ENCODE measurements at regions not wholly inside any gene's neighbourhood (a gene's known extent, or its start where the extent isn't known, plus 50 kb on each side); places are given as distances from the start of the nearest gene placed in this dataset.

DNA sequence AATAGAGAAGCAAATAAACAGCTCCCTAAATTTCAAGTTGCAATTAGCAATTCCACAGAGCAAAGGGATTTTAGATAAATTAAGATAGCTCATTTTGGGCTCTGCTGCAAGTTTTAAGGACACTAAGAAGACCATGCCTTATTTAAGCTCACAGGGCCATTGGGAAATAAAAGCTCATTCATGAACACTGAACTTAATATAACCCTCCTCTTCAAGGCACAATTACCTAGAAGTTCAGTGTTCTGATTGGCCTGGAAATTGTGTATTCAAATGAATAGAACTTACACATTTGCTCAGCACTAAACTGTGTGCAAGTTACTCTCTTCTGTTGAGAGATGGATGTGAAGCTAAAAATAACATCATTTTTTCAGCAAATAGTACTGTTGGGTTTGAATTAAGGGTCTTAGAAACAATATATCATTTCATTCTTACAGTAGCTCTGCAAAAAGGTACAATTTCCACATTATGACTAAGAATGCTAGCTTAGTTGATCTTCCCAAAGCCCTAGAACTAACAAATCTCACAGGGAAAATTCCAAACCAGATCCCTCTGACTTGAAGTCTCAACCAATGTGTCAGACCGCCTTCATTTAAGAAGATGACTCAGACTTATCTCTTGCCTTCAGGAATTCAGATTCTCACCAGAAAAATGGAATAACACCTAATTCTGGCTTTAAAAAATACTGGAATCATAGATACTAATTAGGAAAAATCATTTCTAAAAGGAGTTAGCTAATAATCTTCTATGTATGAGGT is 87.4 kb upstream of the LRRC55 start:
- Histone ChIP-seq H3K4me3 (no peak overlapping the region), H3K27me3 (no peaks in the 10 kb centered on the region; the same call in 1 of the 2 replicates), H3K9me3 (no peaks in the 10 kb centered on the region), H3K36me3 (no peaks in the 10 kb centered on the region)
- no peak for DNase-seq

GRCh38 chr11:57095417-57095816 is 86.3 kb upstream of the LRRC55 start:
- Histone ChIP-seq H3K9me3 (no peaks in the 10 kb centered on the region), H3K4me3 (no peak overlapping the region), H3K36me3 (no peaks in the 10 kb centered on the region), H3K27me3 (no peaks in the 10 kb centered on the region; the same call in 1 of the 2 replicates)
- DNase-seq = no peak

DNA sequence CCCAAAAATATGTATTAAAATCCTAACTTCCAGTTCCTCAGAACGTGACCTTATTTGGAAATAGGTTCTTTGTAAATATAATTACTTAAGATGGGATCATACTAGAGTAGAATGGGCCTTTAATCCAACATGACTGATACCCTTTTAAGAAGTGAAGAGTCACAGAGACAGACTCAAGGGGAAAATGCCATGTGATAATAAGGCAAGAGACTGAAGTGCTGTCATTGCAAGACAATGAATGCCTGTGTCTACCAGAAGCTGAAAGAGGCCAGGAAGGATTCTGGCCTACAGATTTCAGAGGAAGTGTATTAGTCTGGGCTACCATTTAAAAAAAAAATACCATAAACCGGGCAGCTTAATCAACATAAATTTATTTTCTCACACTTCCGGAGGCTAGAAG is 85.9 kb upstream of the LRRC55 start:
- no peak for DNase-seq
- no peaks in the 10 kb centered on the region; the same call in 1 of the 2 replicates for H3K27me3 ChIP-seq
- H3K36me3 ChIP-seq = no peaks in the 10 kb centered on the region
- H3K9me3 ChIP-seq = no peaks in the 10 kb centered on the region
- no peak overlapping the region for H3K4me3 ChIP-seq

DNA sequence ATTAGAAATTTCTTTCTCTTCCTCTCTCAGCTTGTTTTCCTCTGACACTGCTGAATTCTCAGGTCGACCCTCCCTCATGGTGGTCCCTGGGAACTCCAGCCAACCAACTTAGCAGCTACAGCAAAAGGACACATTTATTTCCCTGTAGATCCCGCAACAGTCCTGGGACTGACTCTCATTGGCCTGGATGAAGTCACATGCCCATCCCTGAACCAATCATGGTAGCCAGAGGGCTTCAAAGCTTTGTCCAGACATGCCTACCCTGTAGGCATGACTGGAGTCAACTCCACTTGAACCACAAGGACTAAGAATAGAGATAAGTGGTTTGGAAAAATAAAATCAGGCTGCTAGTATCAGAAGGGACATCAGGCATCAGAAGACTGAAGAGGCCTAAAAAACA is 84.6 kb upstream of the LRRC55 start:
- no peaks in the 10 kb centered on the region for H3K9me3 ChIP-seq
- H3K36me3 ChIP-seq = no peaks in the 10 kb centered on the region
- H3K27me3 ChIP-seq = no peaks in the 10 kb centered on the region; the same call in 1 of the 2 replicates
- no peak for DNase-seq
- H3K4me3 ChIP-seq = no peak overlapping the region

DNA sequence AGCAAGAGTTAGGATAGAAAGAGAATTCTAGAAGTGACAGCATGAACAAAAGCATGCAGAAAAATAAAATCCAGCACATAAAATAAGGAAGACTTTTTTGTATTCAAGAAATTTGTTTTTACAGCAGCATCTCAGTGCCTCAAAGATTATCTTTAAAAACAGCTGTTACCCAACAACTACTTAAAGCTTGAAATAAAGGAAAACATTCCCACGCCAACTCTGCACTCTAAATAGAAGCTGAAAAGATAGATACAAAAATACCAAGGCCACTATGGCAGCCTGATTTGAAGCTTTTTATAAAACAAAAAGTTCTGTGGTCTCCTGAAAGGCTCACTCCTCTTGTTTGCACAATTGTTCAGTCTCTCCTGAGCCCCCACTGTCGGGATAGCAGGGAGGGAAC is 83.6 kb upstream of the LRRC55 start:
- no peak overlapping the region for H3K4me3 ChIP-seq
- H3K9me3 ChIP-seq = no peaks in the 10 kb centered on the region
- no peaks in the 10 kb centered on the region; the same call in 1 of the 2 replicates for H3K27me3 ChIP-seq
- DNase-seq = no peak
- no peaks in the 10 kb centered on the region for H3K36me3 ChIP-seq

- no peak for DNase-seq
- Histone ChIP-seq H3K9me3 (no peaks in the 10 kb centered on the region), H3K27me3 (no peaks in the 10 kb centered on the region; the same call in 1 of the 2 replicates), H3K36me3 (no peaks in the 10 kb centered on the region), H3K4me3 (no peak overlapping the region)
Measured at GRCh38 chr11:57100638-57101331, 81.0 kb upstream of the LRRC55 start.

DNA sequence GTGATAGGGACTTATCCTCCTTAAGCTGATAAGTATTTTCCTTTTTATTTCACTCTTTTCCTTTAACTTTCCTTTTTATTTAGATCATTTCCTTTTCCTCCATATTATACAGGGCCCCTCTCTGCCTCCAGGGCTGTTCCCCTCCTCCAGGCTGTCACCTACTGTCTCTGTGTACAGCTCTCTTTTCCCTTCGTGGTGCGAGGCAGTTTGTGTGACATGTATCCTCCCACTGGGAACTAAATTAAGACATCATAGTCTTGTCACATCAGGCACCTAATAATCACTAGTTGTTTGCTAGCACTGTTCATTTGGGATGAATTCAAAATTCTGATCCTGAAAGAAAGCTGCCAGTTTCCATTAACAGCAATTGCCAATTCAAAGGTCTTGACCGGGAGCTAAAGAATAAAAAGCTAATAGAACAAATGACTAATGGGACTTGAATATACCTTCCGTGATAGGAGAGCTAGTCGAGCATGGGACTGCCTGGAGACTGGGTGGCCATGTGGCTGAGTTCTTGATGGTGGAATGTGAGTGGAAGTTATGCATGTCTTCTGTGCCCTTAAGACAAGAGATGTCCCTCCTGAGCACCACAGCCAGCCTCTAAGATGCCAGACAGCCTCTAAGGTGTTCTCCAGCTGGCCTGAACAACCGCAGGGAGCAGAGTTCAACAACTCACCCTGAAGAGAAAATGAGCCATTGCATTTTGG is 77.7 kb upstream of the LRRC55 start:
- Histone ChIP-seq H3K4me3 (no peak overlapping the region), H3K27me3 (no peaks in the 10 kb centered on the region; the same call in 1 of the 2 replicates), H3K36me3 (no peaks in the 10 kb centered on the region), H3K9me3 (no peaks in the 10 kb centered on the region)
- no peak for DNase-seq

GRCh38 chr11:57109331-57109730 is 72.4 kb upstream of the LRRC55 start:
- Histone ChIP-seq H3K4me3 (no peak overlapping the region), H3K36me3 (no peaks in the 10 kb centered on the region), H3K9me3 (no peaks in the 10 kb centered on the region), H3K27me3 (no peaks in the 10 kb centered on the region; the same call in 1 of the 2 replicates)
- DNase-seq = no peak

- no peak for DNase-seq
- Histone ChIP-seq H3K36me3 (no peaks in the 10 kb centered on the region), H3K9me3 (no peaks in the 10 kb centered on the region), H3K4me3 (no peak overlapping the region), H3K27me3 (no peaks in the 10 kb centered on the region; the same call in 1 of the 2 replicates)
Measured at GRCh38 chr11:57111619-57112018, 70.1 kb upstream of the LRRC55 start.

DNA sequence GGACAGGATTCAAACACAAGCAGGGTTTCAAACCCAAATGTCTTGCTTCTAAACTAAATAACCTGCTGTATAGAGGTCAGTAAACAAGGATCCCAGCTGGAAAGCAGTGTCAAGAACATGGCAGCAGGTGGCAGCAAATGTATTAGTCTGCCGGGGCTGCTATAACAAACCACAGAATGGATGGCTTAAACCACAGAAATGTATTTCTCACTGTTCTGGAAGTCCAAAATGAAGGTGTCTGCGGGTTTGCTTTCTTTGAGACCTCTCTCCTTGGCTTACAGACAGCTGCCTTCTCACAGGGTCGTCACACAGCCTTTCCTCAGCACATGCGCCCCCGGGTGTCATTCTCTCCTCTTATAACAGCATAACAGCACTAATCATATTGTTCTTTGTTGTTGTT is 65.1 kb upstream of the LRRC55 start:
- Histone ChIP-seq H3K36me3 (no peaks in the 10 kb centered on the region), H3K4me3 (no peak overlapping the region), H3K27me3 (no peaks in the 10 kb centered on the region; the same call in 1 of the 2 replicates), H3K9me3 (no peaks in the 10 kb centered on the region)
- DNase-seq = peak; percentile 28

- Histone ChIP-seq H3K36me3 (no peaks in the 10 kb centered on the region), H3K27me3 (no peaks in the 10 kb centered on the region), H3K9me3 (no peaks in the 10 kb centered on the region), H3K4me3 (no peak overlapping the region)
- DNase-seq = no peak
Measured at GRCh38 chr11:57120192-57120965, 61.4 kb upstream of the LRRC55 start.

DNA sequence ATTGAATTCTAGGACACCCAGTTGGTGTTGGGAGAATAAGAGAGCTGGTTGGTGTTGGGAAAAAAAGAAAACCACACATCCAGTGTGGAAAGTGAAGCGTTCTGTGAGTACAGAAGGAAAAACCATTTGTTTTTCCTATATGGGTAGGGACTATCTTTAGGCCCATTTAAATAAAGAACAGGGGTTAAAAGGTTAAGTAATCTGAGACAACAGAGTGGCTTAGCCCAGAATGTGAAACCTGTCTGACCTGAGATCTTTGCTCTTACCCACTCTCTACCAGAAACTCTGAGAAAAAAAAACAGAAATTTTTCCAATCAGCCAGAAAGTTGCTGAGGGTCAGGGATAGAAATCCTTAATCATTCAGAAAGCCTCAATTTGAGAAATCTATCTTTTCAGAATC is 59.8 kb upstream of the LRRC55 start:
- Histone ChIP-seq H3K4me3 (no peak overlapping the region), H3K27me3 (no peaks in the 10 kb centered on the region)
- DNase-seq = no peak

GRCh38 chr11:57123590-57123989 is 58.2 kb upstream of the LRRC55 start:
- Histone ChIP-seq H3K4me3 (no peak overlapping the region), H3K36me3 (no peaks in the 10 kb centered on the region), H3K9me3 (no peaks in the 10 kb centered on the region), H3K27me3 (peaks cover 2% of the 10 kb centered on the region; the same call in 1 of the 2 replicates)
- DNase-seq = no peak

More for the DNA sequence above, 59.8 kb upstream of the LRRC55 start:
- Histone ChIP-seq H3K9me3 (no peaks in the 10 kb centered on the region), H3K36me3 (no peaks in the 10 kb centered on the region)

GRCh38 chr11:57124505-57124904 is 57.2 kb upstream of the LRRC55 start:
- H3K27me3 ChIP-seq = peaks cover 2% of the 10 kb centered on the region
- H3K9me3 ChIP-seq = no peaks in the 10 kb centered on the region
- no peak overlapping the region for H3K4me3 ChIP-seq
- no peaks in the 10 kb centered on the region for H3K36me3 ChIP-seq
- DNase-seq = no peak

GRCh38 chr11:57124917-57125316 is 56.8 kb upstream of the LRRC55 start:
- DNase-seq = no peak
- H3K36me3 ChIP-seq = no peaks in the 10 kb centered on the region
- H3K27me3 ChIP-seq = peaks cover 2% of the 10 kb centered on the region
- H3K9me3 ChIP-seq = no peaks in the 10 kb centered on the region
- no peak overlapping the region for H3K4me3 ChIP-seq

DNA sequence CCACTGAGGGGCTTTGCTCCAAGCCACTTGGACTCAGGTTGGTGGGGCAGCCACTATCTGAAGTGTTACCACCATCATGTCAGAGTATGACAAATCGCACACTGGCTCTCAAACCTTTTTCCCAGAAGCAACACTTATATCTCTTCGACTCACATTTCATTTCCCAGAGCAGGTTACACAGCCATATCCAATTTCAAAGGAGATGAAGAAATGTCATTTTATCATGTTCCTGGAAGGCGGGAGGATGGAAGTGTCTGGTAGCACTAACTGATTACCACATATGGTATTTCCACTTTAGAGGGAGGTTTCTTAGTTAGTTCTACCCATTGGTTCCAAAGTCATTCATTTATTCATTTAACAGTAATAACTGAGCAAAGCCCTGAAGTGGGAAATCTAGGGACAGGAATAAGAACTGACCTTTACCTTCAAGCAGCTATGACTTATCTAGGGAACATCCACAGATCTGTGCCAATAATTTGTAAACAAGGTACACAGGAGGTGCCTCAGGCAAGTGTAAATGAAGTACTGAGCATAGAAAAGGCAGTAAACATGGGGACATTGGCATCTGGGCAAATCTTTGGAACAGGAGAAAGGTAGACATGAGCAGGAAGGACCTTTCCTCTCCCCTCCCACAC is 54.9 kb upstream of the LRRC55 start:
- no peaks in the 10 kb centered on the region for H3K9me3 ChIP-seq
- no peak overlapping the region for H3K4me3 ChIP-seq
- no peaks in the 10 kb centered on the region for H3K36me3 ChIP-seq
- peaks cover 2% of the 10 kb centered on the region for H3K27me3 ChIP-seq
- DNase-seq = no peak
